NOMO-1 treated with DMSO at 0.1 percent for 48 hours (cell line): ENCODE measurements at regions not wholly inside any gene's neighbourhood (a gene's known extent, or its start where the extent isn't known, plus 50 kb on each side); places are given as distances from the start of the nearest gene placed in this dataset.

Source experiments
- DNase-seq: peaks from one replicate; lab custom pipeline; 2025; ENCODE audit not compliant: unreplicated experiment; lab: John Stamatoyannopoulos, UW

GRCh38 chr3:804211-804610 lies 288.6 kb upstream of the CNTN6 start:
- DNase-seq, result no peak

- DNase-seq, result no peak
Observed at GRCh38 chr3:805326-805725, 287.5 kb upstream of the CNTN6 start.

DNA sequence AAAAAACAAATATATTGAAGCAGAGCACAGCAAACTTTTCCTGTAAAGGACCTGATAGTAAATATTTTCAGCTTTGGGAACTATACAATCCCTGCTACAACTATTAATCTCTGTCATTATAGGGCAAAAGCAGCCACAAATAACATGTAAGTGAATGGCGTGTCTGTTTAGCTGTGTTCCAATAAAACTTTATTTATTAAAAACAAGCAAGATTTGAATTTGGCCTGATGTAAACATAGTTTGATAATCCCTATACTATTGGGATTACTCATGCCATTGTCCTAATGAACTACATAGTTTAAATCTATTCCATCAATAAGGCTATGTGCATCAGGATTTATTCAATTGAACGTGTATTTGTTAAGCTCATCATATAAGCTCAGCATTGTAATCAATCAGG lies 286.8 kb upstream of the CNTN6 start:
- DNase-seq, result no peak

GRCh38 chr3:816605-817004 lies 276.2 kb upstream of the CNTN6 start:
- DNase-seq, result no peak

- no peak for DNase-seq
Observed at GRCh38 chr3:834679-835078, 258.1 kb upstream of the CNTN6 start.

DNA sequence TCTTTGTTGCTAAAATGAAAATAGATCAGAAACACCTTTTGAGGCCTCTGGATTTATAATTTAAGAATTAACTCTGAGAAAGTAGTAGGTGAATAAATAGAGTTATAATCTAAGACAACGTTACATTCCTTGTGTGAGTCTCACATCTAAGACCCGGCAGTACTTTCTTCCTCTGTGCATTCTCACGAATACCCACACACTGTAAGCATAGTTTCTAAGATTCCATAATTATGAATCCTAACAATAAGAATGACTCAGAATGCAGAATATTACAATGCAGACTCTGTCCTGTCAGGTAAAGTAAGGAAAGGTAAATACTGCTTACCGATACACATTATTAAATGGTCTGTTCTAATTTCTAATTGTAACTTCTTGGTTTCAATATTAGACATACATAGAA lies 257.7 kb upstream of the CNTN6 start:
- DNase-seq, result no peak

GRCh38 chr3:839981-840380 lies 252.8 kb upstream of the CNTN6 start:
- no peak for DNase-seq

DNA sequence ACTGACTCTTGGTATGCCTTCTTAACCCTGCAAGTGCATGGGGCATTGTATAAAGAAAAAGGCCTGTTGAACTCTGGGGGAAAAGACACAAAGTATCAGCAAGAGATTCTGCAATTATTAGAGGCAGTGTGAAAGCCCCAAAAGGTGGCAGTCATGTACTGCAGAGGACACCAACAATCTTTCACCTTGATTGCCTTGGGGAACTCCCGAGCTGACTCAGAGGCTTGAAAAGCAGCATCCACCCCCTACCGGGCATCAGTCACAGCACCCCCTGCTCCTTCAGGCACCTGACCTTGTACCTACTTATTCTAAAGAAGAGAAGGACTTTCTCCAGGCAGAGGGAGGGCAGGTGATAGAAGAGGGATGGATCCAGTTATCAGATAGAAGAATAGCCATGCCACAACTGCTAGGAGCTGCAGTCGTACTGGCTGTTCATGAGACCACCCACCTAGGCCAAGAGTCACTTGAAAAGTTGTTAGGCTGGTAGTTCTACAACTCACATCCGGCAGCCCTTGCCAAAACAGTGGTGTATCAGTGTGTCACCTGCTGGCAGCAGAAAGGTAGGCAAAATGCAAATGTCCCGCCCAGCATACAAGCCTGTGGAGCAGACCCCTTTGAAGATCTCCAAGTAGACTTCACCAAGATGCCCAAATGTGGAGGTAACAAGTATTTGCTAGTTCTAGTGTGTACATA lies 241.6 kb upstream of the CNTN6 start:
- DNase-seq, result no peak

- DNase-seq, result no peak
Observed at GRCh38 chr3:852033-852432, 240.8 kb upstream of the CNTN6 start.

GRCh38 chr3:853489-853888 lies 239.3 kb upstream of the CNTN6 start:
- DNase-seq, result no peak

GRCh38 chr3:859135-859534 lies 233.7 kb upstream of the CNTN6 start:
- no peak for DNase-seq

- DNase-seq, result no peak
Observed at GRCh38 chr3:861721-862120, 231.1 kb upstream of the CNTN6 start.

DNA sequence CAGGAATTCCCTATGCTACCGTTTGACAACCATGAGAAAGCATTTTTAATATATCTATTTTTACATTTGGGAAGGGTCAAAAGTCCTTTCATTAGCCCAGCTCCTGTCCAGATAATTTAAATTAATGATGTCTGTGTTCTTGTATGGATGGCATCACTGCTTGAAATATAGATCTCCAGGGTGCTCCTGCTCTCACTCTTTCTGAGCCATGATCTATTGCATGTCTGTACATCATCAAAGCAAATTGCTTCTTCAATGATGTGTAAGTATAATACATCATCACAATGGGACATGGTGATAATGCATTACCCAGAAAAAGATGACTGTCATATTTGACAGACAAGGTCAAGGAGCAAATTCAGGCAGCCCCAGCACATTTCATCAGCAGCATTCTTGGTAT lies 223.6 kb upstream of the CNTN6 start:
- DNase-seq, result no peak

DNA sequence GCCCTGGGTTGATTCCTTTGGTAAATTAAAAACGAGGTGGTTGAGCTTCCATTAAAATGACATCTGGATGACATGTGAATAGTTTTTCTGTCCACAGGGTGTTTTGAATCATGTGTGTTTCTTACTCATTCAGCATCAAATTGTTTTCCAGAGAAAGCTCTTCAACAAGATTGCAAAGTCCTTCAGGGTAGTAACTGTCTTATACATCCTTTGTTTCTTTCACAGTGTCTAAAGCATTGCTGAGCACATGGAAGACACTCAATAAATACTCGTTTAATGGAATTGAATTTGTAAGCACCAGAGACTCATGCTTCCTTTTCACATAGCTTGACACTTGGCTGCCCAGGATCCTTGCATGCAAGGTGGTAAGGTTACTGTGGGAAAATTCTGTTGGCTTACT lies 223.1 kb upstream of the CNTN6 start:
- DNase-seq, result no peak

- DNase-seq, result no peak
Observed at GRCh38 chr3:871651-872050, 221.2 kb upstream of the CNTN6 start.

- no peak for DNase-seq
Observed at GRCh38 chr3:877001-877400, 215.8 kb upstream of the CNTN6 start.

GRCh38 chr3:878746-879145 lies 214.1 kb upstream of the CNTN6 start:
- DNase-seq, result no peak

GRCh38 chr3:880371-880770 lies 212.5 kb upstream of the CNTN6 start:
- no peak for DNase-seq

DNA sequence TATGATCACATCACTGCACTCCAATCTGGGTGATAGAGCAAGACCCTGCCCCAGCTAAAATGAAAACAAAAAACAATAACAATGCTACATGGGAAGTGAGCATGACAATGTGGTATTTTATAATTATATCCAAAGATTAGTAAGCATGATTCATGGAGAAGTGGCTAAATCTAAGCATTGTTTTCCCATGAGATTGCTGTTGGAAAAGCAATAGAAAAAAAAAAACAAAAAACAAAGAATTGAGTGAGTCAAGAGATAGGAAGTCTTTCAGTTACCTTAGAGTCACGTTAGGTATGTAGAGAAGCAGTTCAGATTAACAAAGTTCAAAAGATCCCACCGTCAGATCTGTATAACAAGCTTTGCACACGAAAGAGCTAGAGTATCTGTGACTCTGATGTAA lies 210.3 kb upstream of the CNTN6 start:
- DNase-seq, result no peak

DNA sequence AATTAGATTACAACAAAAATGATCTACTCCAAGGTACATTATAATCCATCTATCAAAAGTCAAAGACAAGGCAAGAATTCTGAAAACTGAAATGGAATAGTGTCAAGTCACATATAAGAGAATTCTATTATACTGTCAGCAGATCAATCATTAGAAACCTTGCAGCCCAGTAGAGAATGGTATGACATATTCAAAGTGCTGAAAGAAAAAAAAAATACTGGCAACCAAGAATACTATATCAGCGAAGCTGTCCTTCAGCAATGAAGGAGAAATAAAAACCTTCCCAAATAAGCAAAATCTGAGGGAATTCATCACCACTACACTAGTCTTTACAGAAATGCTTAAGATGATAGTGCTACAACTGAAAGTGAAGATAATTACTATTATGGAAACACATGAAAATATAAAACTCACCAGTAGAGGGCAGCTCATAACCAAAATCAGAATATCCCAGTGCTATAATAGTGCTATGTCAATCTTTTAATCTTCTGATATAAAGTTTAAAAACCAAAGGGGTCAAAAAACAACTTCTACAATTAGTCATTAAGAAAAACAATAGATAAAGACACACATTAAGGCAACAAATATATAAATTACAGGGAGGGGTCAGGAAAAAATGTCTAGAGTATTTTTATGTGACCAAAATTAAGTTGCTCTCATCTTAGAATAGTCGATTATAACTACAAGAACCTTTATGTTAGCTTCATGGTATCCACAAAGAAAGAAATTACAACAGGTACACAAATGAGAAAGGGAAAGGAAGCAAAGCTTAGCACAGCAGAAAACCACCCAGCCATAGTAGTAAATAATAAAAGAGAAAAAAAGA lies 190.7 kb upstream of the CNTN6 start:
- no peak for DNase-seq

DNA sequence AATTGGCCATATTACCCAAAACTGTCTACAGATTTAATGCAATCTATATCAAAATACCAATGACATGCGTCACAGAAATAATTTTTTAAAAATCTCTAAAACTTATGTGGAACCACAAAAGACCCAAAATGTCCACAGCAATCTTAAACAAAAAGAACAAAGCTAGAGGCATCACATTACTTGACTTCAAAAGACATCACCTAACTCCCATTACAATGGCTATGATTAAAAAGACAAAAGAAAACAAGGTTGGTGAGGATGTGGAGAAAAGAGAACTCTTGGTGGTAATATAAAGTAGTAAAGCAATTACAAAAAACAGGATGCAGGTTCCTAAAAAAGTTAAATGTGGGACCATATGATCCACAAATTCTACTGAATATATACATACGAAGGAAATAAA lies 187.6 kb upstream of the CNTN6 start:
- DNase-seq, result no peak

DNA sequence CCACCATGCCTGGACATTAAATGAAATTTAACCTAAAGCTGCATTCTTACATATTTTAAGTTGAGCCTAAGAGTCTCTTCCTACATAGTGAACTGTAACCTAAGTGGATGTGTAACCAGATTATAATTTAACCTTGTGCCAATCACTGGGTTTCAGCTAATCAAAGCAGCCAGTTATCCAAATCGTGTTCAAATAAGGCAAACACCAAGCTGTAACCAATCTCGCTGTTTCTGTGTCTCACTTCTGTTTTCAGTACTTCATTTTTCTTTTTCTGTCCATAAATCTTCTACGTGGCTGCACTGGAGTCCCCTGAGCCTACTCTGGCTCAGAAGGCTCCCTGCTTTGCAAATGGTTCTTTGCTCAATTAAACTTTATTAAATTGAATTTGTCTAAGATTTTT lies 186.1 kb upstream of the CNTN6 start:
- DNase-seq, result no peak

GRCh38 chr3:908839-909238 lies 184.0 kb upstream of the CNTN6 start:
- DNase-seq, result no peak
